Transverse colon (tissue), 4 donors: ENCODE measurements at regions not wholly inside any gene's neighbourhood (a gene's known extent, or its start where the extent isn't known, plus 50 kb on each side); places are given as distances from the start of the nearest gene placed in this dataset.

ENCODE experiments used
- DNase-seq: peaks from one replicate; pipeline ENCODE4 v3.0.0-alpha.2; 2019
- H3K27ac ChIP-seq, 4 donors: fragments of 200-600 bp; sonication (generic); 2 replicates each; pipeline ENCODE4 v1.5.1; 2016 to 2018; ENCODE audit warnings: inconsistent platforms in 4 of 4
- H3K27me3 ChIP-seq: fragments of 200-600 bp; sonication (generic); 2 replicates; pipeline ENCODE4 v1.5.1; 2017; ENCODE audit warnings: inconsistent platforms
- H3K36me3 ChIP-seq, 4 donors: fragments of 200-600 bp; sonication (generic); 2 replicates each; pipeline ENCODE4 v1.5.1; 2017 to 2019; ENCODE audit warnings: inconsistent platforms in 4 of 4
- H3K4me1 ChIP-seq, 4 donors: fragments of 200-600 bp; sonication (generic); 2 replicates each; pipeline ENCODE4 v1.5.1; 2017 to 2020; ENCODE audit warnings: inconsistent platforms in 4 of 4
- H3K4me3 ChIP-seq, 4 donors: fragments of 200-600 bp; sonication (generic); 1 replicate in 1 of 4; 2 replicates in 3 of 4; pipeline versions ENCODE4 v1.5.1 to v1.6.1; 2017 to 2019; ENCODE audit warnings: inconsistent platforms in 4 of 4
- H3K9me3 ChIP-seq, 2 donors: fragments of 200-600 bp; sonication (generic); 2 replicates each; pipeline ENCODE4 v1.5.1; 2017 to 2019; ENCODE audit warnings: inconsistent platforms in 2 of 2
- EP300 ChIP-seq: sonication (generic); formaldehyde crosslinking; IDR thresholded peaks from one replicate; pipeline ENCODE4 v1.6.1; 2017; ENCODE audit warnings: antibody characterized with exemption, low read depth
- POLR2A ChIP-seq: fragments of 450-650 bp; IDR thresholded peaks from one replicate; pipeline ENCODE4 v1.6.1; 2016; ENCODE audit warnings: antibody characterized with exemption, mild to moderate bottlenecking, moderate library complexity
- POLR2AphosphoS5 ChIP-seq, 3 donors: sonication (generic); formaldehyde crosslinking; IDR thresholded peaks; one replicate each; pipeline ENCODE4 v1.6.1; 2016; ENCODE audit warnings: antibody characterized with exemption in 3 of 3
- WGBS, 2 donors: methylation state at CpG; one replicate each; pipeline ENCODE4 v1.1.5; 2018; ENCODE audit warnings: low coverage in 1 of 2; 5-methylcytosine and 5-hydroxymethylcytosine counted together
- in situ Hi-C, 4 donors: fragments of 200-750 bp; cut with MboI; loops; one replicate each; pipeline versions ENCODE4 v1.15.0 to v1.15.1; 2017; ENCODE audit warnings: low sequenced_read_pairs in 3 of 4, low pct_ligation_motif_present in 1 of 4, low pct_unique_long_range_greater_than_20kb in 1 of 4
- intact Hi-C: fragments of 100-400 bp; cut with DNase I; formaldehyde crosslinking; loops from one replicate; pipeline ENCODE4 v1.15.1; 2023; ENCODE audit warnings: low total_unique reads
- TF ChIP-seq, protein P1 (sequence below), 5 experiments: fragments of 200-600 bp in 3 of 5; fragments of 450-650 bp in 2 of 5; sonication (generic) in 3 of 5; IDR thresholded peaks; 1 replicate in 2 of 5; 2 replicates in 3 of 5; pipeline ENCODE4 v1.5.1; 2016 to 2017; ENCODE audit warnings: antibody characterized with exemption in 5 of 5, inconsistent platforms in 3 of 5, mild to moderate bottlenecking in 2 of 5, moderate library complexity in 1 of 5

GRCh38 chr20:6715401-6715941 lies 52.0 kb upstream of the BMP2 start:
- H3K27ac ChIP-seq, result no peak overlapping the region
- peaks cover 0 to 34% (median 8%) of the 10 kb centered on the region in 4 donors for H3K4me1 ChIP-seq
- TF ChIP-seq POLR2A, result no peak
- TF ChIP-seq EP300, result no peak
- TF ChIP-seq, protein P1, sequence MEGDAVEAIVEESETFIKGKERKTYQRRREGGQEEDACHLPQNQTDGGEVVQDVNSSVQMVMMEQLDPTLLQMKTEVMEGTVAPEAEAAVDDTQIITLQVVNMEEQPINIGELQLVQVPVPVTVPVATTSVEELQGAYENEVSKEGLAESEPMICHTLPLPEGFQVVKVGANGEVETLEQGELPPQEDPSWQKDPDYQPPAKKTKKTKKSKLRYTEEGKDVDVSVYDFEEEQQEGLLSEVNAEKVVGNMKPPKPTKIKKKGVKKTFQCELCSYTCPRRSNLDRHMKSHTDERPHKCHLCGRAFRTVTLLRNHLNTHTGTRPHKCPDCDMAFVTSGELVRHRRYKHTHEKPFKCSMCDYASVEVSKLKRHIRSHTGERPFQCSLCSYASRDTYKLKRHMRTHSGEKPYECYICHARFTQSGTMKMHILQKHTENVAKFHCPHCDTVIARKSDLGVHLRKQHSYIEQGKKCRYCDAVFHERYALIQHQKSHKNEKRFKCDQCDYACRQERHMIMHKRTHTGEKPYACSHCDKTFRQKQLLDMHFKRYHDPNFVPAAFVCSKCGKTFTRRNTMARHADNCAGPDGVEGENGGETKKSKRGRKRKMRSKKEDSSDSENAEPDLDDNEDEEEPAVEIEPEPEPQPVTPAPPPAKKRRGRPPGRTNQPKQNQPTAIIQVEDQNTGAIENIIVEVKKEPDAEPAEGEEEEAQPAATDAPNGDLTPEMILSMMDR (IDR thresholded peaks at IDR 0.05), result no peak
- no peak for TF ChIP-seq POLR2AphosphoS5 (IDR thresholded peaks at IDR 0.05)
- intact Hi-C loops (no loop called here), in situ Hi-C loops (no loop called here)
- no peak for DNase-seq
- H3K36me3 ChIP-seq, result no peaks in the 10 kb centered on the region
- WGBS, 2 donors, result 82 to 86% methylated on average over 4 to 7 of the region's 7 CpGs
- H3K27me3 ChIP-seq, result no peaks in the 10 kb centered on the region
- H3K9me3 ChIP-seq, result no peaks in the 10 kb centered on the region
- no peak overlapping the region for H3K4me3 ChIP-seq

GRCh38 chr20:6714279-6714711 lies 53.2 kb upstream of the BMP2 start:
- no peaks in the 10 kb centered on the region for H3K36me3 ChIP-seq
- no peaks in the 10 kb centered on the region for H3K27me3 ChIP-seq
- no peak for TF ChIP-seq POLR2A
- no peak for TF ChIP-seq EP300
- TF ChIP-seq POLR2AphosphoS5 (IDR thresholded peaks at IDR 0.05), result peak in 2 of 3 donors; percentile 13 to 35
- H3K4me1 ChIP-seq, result peaks cover 0 to 46% (median 11%) of the 10 kb centered on the region in 4 donors
- peak overlapping the region in 3 of 4 donors; percentile 6 to 17 (median 12) for H3K27ac ChIP-seq
- intact Hi-C loops, result no loop called here
- H3K9me3 ChIP-seq, result no peaks in the 10 kb centered on the region
- in situ Hi-C loops, result no loop called here
- DNase-seq, result peak; percentile 91
- 57% methylated on average over 4 to 5 of the region's 5 CpGs for WGBS, 2 donors
- H3K4me3 ChIP-seq, result no peak overlapping the region

GRCh38 chr20:6711951-6712649 lies 55.4 kb upstream of the BMP2 start:
- TF ChIP-seq POLR2AphosphoS5 (IDR thresholded peaks at IDR 0.05) (peak in 1 of 3 donors; percentile 37), EP300 (no peak)
- Histone ChIP-seq H3K4me1 (peaks cover 15 to 68% (median 23%) of the 10 kb centered on the region in 4 donors), H3K27me3 (no peaks in the 10 kb centered on the region), H3K9me3 (no peaks in the 10 kb centered on the region), H3K36me3 (no peaks in the 10 kb centered on the region), H3K4me3 (no peak overlapping the region), H3K27ac (peak overlapping the region in 2 of 4 donors; percentile 4 to 12)
- peak; percentile 54 for DNase-seq
- intact Hi-C loops (no loop called here), in situ Hi-C loops (no loop called here)
- WGBS, 2 donors, result 76 to 78% methylated on average over 12 of the region's 12 CpGs

- in situ Hi-C loops, result no loop called here
- peak overlapping the region; percentile 63 to 81 (median 77) for H3K27ac ChIP-seq
These were observed 57.4 kb upstream of the BMP2 start for GRCh38 chr20:6709910-6710595.

More at GRCh38 chr20:6709910-6710595, 57.4 kb upstream of the BMP2 start:
- Histone ChIP-seq H3K4me1 (peaks cover 15 to 87% (median 31%) of the 10 kb centered on the region in 4 donors), H3K27me3 (no peaks in the 10 kb centered on the region), H3K9me3 (no peaks in the 10 kb centered on the region), H3K36me3 (no peaks in the 10 kb centered on the region), H3K4me3 (no peak overlapping the region)
- intact Hi-C loops, result no loop called here
- no peak for DNase-seq
- 36 to 40% methylated on average over 4 of the region's 4 CpGs for WGBS, 2 donors
- TF ChIP-seq POLR2AphosphoS5 (IDR thresholded peaks at IDR 0.05), result no peak
- TF ChIP-seq, protein P1 (IDR thresholded peaks at IDR 0.05), result no peak
- no peak for TF ChIP-seq EP300
- no peak for TF ChIP-seq POLR2A
